Fibroblast of the aortic adventitia (primary cell): ENCODE measurements at regions not wholly inside any gene's neighbourhood (a gene's known extent, or its start where the extent isn't known, plus 50 kb on each side); places are given as distances from the start of the nearest gene placed in this dataset.
A peak's percentile ranks its signal among the peaks of the same experiment; 100 is the strongest.

ENCODE experiments used
- DNase-seq: peaks from one replicate; pipeline ENCODE4 v3.0.0-alpha.2; 2010; ENCODE audit warnings: low read depth
- H3K4me3 ChIP-seq: 2 replicates; pipeline ENCODE4 v1.5.1; 2011; ENCODE audit warnings: low read depth, mild to moderate bottlenecking, control low read depth, low read length, moderate library complexity
- CTCF ChIP-seq: IDR thresholded peaks from 2 replicates; pipeline ENCODE4 v1.5.1; 2011; ENCODE audit warnings: mild to moderate bottlenecking, low read length, control low read depth, inconsistent platforms; ENCODE audit not compliant: insufficient read depth

- TF ChIP-seq CTCF = no peak
- DNase-seq = no peak
Measured at GRCh38 chr14:95437715-95438114, 78.7 kb downstream of the SYNE3 start.

GRCh38 chr14:95436354-95436753 lies 80.1 kb downstream of the SYNE3 start:
- DNase-seq = no peak
- no peak for TF ChIP-seq CTCF
- H3K4me3 ChIP-seq = no peak overlapping the region

More at GRCh38 chr14:95437715-95438114, 78.7 kb downstream of the SYNE3 start:
- H3K4me3 ChIP-seq = no peak overlapping the region

- DNase-seq = peak; percentile 8
- TF ChIP-seq CTCF = no peak
- H3K4me3 ChIP-seq = no peak overlapping the region
Measured at GRCh38 chr14:95434121-95434520, 82.3 kb downstream of the SYNE3 start.

GRCh38 chr14:95433094-95433478 lies 83.4 kb downstream of the SYNE3 start:
- no peak for DNase-seq
- TF ChIP-seq CTCF = no peak
- no peak overlapping the region for H3K4me3 ChIP-seq

GRCh38 chr14:95432144-95433093 lies 84.0 kb downstream of the SYNE3 start:
- TF ChIP-seq CTCF = peak; percentile 74
- H3K4me3 ChIP-seq = no peak overlapping the region
- peak; percentile 14 for DNase-seq

GRCh38 chr14:95431199-95432143 lies 85.0 kb downstream of the SYNE3 start:
- TF ChIP-seq CTCF = peak; percentile 52
- peak; percentile 31 for DNase-seq
- H3K4me3 ChIP-seq = no peak overlapping the region
